ENCODE measurements at regions not wholly inside any gene's neighbourhood (a gene's known extent, or its start where the extent isn't known, plus 50 kb on each side); places are given as distances from the start of the nearest gene placed in this dataset.
"Not testable (repeated sequence)": the region's sequence is repeated elsewhere in the genome, so short reads cannot be mapped to it uniquely, and the experiment has no call there.

DNA sequence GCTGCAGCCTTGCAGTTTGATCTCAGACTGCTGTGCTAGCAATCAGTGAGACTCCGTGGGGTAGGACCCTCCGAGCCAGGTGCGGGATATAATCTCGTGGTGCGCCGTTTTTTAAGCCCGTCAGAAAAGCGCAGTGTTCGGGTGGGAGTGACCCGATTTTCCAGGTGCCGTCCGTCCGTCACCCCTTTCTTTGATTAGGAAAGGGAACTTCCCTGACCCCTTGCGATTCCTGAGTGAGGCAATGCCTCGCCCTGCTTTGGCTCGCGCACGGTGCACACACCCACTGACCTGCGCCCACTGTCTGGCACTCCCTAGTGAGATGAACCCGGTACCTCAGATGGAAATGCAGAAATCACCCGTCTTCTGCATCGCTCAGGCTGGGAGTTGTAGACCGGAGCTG lies 203.2 kb downstream of the SNCAIP start:
- in situ Hi-C loops (cut with HindIII; ENCODE audit: low pct_unique_long_range_greater_than_20kb, low sequenced_read_pairs); DNase-seq (ENCODE audit: low read depth, low spot score): not testable (repeated sequence)

DNA sequence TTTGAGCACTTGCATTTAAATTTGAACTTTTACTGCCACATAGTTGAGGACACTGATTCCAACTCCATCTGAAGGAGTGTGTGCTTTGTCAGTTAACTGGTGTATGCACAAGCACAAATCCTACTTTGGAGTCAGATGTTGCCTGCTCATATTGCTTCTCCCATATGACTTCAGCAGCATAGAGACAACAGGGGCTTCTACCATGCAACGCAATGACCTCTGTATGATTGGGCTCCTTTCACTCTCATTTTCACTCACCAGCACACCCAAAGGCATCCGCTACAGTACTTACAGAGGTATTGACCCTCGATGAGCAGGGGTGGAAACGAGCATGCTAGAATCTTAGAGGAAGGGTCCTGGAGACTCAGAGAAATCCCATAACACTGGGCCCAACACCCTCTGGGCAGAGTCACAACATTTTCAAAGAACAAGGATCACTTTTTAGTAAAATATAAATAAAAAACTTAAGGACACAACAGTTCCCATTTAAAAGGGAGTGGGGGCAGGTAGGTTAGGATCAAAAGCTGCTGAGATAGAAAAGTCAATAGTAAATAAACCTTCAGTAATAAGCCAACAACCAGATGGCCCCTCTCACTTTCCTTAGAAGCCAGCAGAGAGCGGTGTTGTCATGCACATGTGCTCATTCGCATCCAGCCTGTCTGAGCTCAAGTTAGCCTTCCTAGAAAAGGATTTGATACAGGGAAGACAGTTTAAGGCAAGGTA lies 203.8 kb downstream of the SNCAIP start:
- in situ Hi-C loops (cut with HindIII; ENCODE audit: low pct_unique_long_range_greater_than_20kb, low sequenced_read_pairs), result no loop called here

DNA sequence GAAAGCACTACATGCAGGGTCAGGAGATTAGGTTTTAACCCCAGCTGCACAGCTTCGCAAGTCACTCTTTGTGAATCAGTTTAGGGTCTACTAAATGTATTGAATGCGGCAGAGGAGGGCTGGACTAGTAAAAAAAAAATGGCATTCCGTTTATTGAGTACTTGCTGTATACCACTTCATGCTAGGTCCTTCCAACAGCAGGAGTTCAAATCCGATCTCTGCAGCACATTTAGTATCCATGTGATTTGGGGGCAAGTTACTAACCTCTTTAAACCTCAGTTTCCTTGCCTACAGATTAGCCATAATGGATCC lies 204.4 kb downstream of the SNCAIP start:
- in situ Hi-C loops (cut with HindIII; ENCODE audit: low pct_unique_long_range_greater_than_20kb, low sequenced_read_pairs), result no loop called here

More for the DNA sequence above, 203.8 kb downstream of the SNCAIP start:
- DNase-seq (ENCODE audit: low read depth, low spot score), result peak; percentile 86

DNA sequence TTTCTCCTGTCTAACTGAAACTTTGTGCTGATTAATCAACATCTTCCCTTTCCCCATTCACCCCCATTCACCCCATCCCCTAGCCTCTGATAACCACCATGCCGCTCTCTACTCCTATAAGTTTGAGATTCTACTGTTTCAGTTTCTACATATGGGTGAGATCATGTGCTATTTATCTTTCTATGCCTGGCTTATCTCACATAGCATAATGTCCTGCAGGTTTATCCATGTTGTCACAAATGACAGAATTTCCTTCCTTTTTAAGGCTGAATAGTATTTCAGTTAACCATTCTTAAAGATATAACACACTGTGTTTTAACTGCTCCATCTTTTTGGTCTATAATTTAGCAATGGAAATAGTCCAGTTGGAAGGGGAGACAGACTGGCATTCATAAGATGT lies 205.1 kb downstream of the SNCAIP start:
- no peak for DNase-seq (ENCODE audit: low read depth, low spot score)
- in situ Hi-C loops (cut with HindIII; ENCODE audit: low pct_unique_long_range_greater_than_20kb, low sequenced_read_pairs), result no loop called here

More for the DNA sequence above, 204.4 kb downstream of the SNCAIP start:
- no peak for DNase-seq (ENCODE audit: low read depth, low spot score)

DNA sequence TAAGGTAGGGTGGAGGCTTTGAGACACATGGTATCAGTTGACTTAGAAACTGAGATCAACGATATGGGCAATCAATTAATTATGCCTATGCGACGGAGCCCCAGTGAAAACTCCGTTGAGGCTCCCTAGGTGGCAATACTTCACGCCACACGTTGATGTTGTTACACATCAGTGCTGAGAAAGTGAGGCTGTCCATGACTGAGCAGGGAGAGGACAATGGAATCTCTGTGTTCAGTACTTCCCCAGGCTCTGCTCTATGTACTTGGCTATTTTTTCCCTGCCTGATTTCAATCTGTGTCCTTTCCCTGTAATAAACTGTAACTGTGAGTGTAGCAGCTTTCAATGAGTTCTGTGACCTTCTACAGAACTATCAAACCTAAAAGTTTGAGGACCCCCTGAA lies 211.7 kb downstream of the SNCAIP start:
- DNase-seq (ENCODE audit: low read depth, low spot score), result peak; percentile 61
- in situ Hi-C loops (cut with HindIII; ENCODE audit: low pct_unique_long_range_greater_than_20kb, low sequenced_read_pairs), result no loop called here

DNA sequence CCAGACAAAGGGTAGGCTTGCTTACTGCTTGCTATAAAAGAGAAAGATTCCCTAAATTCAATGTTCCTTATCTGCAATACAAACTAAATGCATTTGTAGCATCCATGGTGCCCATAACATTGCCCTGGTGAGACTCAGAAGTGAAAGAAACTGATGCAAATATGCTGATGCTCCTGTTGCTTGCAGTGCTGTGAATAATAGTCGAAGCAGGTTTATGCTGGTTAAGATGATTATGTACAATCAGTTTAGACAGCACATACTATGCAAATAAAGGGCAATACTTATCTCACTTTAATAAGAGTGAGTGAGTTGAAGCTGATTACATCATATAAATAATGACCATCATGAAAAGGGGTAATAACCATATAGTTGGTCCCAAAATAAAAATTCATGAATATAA lies 215.5 kb downstream of the SNCAIP start:
- in situ Hi-C loops (cut with HindIII; ENCODE audit: low pct_unique_long_range_greater_than_20kb, low sequenced_read_pairs), result no loop called here
- no peak for DNase-seq (ENCODE audit: low read depth, low spot score)

DNA sequence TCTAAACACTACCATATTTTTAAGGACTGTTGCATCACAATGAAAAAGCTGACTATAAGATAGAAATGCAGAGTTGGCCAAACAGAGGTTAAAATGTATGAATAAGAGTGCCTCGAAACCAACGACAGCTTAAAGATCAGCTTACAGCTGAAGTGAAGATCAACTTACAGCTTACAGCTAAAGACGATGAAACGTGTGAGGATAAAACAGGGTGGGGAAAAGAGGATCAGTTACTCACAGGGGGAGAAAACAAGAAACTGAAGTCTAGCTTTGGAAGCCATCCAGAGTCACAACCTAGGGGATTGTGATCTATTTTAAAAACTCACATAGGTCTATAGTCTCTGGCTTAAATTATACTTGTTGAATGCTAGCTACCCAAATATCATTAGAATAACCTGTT lies 220.0 kb downstream of the SNCAIP start:
- in situ Hi-C loops (cut with HindIII; ENCODE audit: low pct_unique_long_range_greater_than_20kb, low sequenced_read_pairs), result no loop called here
- DNase-seq (ENCODE audit: low read depth, low spot score), result no peak

DNA sequence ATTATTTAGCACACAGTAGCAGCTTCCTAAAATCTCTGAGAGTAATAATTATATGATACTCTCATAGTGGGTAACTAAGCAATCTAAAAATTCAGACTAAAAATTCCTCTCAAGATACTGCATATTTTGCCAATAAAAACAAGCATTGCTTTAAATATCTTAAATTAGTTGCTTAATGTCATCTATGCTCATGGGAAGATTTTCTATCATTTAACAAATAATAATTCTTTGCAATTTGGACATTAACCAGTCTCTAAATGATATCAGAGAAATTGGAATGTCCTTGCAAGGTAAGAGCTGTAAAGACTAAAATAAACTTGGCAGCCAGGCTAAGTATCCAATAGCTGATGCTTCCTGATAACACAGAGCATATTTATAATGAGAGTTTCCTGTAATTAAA lies 221.8 kb downstream of the SNCAIP start:
- no peak for DNase-seq (ENCODE audit: low read depth, low spot score)
- in situ Hi-C loops (cut with HindIII; ENCODE audit: low pct_unique_long_range_greater_than_20kb, low sequenced_read_pairs), result no loop called here

DNA sequence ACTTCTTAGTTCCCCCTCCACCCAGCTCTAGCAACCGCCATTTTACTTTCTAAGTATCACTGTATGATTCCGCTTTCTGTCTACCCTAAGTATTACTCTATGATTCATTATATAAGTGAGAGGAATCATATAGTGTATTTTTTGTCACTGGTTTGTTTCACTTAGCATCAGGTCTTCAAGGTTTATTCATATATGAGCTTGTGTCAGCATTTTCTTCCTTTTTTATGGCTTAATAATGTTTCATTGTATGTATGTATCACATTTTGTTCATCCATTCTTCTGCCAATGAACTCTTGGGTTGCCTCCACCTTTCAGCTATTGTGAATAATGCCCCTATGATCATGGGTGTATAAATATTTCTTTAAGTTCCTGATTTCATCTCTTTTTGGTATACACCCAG lies 222.8 kb downstream of the SNCAIP start:
- no peak for DNase-seq (ENCODE audit: low read depth, low spot score)
- in situ Hi-C loops (cut with HindIII; ENCODE audit: low pct_unique_long_range_greater_than_20kb, low sequenced_read_pairs), result no loop called here

DNA sequence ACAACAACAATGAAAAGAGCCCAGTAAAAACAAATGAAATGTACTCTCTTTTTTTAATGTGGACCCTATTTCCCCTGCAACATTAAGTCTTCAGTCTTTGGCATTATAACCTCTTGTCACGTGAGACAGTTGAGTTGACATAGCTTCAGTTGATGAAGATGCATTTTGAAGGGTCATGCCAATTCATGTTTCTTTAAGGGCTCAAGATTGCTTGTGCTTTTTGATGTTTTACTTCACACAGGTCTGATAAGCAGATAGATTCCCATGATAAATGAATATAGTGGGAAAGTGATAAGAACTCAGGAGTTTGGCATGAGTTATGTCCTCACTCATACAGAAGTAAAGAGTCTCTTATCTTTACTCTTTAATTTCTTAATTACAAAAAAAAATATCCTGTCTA lies 229.4 kb downstream of the SNCAIP start:
- no peak for DNase-seq (ENCODE audit: low read depth, low spot score)
- in situ Hi-C loops (cut with HindIII; ENCODE audit: low pct_unique_long_range_greater_than_20kb, low sequenced_read_pairs), result no loop called here

DNA sequence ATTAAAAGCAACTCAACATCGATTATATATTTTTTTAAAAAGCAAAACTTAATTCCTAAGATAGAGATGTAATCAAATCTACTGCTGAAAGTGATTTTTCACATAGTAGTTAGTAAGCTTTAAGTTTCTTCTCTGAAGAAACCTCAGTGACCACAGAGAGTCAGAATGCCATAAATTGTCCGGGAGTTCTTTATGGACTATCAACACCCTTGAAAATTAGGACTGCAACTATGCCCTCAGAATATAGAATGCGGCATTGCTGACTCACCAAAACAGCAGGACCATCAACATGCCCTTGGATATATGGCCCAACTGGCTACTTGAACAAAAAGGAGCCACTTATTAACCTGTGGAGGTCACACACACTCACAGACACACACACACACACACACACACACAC lies 228.9 kb upstream of the SNX2 start:
- no peak for DNase-seq (ENCODE audit: low read depth, low spot score)
- in situ Hi-C loops (cut with HindIII; ENCODE audit: low pct_unique_long_range_greater_than_20kb, low sequenced_read_pairs), result no loop called here

DNA sequence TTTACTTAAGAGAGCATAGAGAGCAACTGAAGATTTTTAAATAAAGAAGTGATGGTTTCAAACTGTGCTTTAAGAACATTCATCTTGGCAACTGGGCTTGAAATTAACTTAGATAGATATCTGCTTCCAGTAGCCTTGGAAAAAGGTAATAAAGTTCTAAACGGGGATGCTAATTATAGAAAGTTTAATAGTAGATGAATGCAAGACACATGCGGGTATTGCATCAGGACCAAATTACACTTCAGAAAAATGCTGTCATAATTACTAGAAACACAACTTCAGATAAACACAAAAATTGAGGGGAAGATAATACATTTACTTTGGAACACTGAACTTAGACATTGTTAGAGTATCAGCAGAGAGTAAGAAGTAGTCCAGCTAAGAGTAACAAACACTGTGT lies 227.7 kb upstream of the SNX2 start:
- no peak for DNase-seq (ENCODE audit: low read depth, low spot score)
- in situ Hi-C loops (cut with HindIII; ENCODE audit: low pct_unique_long_range_greater_than_20kb, low sequenced_read_pairs), result no loop called here

DNA sequence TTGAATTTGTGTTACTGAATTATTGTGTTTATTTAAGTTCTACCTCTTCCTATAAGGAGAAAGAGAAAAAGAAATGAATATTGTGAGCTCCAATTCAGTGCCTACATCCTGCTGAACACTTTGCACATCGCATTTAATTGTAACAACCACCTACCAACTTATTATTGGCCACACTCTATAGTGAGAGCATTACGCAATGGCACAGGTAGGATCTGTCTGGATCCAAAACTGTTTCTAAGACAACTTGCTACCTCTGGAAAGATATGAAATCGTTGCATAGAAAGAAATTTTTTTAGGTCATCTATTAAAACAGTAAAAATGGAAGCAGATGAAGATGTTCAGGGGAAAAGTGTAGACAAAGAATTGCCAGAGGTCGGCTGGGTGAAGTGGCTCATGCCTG lies 227.2 kb upstream of the SNX2 start:
- no peak for DNase-seq (ENCODE audit: low read depth, low spot score)
- in situ Hi-C loops (cut with HindIII; ENCODE audit: low pct_unique_long_range_greater_than_20kb, low sequenced_read_pairs), result no loop called here

DNA sequence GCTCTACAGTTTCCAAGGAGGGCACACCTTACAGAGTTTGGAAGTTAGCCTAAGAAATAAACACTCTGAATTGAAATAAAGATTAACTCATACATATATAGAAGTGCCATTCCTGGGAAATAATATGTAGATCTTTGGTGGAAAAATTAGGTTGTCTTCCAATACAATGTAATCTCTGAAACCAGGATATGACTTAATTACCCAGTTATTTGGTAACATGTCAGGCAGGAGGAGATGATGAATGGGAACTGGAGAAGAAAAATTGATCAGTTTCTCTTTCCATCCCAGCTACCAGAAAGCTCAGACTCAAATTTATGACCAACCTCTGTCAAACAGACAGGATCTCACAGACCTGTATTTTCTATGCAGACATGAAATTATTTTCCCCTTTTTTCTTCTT lies 215.2 kb upstream of the SNX2 start:
- DNase-seq (ENCODE audit: low read depth, low spot score), result no peak

DNA sequence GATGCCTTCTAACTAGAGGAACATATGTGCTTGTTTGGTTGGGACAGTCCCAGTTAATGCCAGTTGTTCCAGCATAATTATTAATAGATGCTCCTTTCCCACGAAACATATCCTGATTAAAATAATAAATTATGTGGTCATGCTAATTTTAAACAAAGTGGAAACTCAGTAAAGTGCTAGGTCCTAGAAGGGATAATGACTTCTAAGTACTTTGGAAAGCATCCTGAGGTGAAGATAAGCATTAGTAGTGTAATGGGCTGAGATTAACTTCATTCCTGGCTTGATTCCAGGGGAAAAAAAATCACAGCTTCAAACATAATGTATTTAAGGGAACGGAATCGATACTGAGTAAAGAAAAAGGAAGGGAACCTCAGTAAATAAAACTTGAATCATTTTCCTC lies 213.7 kb upstream of the SNX2 start:
- DNase-seq (ENCODE audit: low read depth, low spot score), result no peak
- in situ Hi-C loops (cut with HindIII; ENCODE audit: low pct_unique_long_range_greater_than_20kb, low sequenced_read_pairs), result no loop called here

More for the DNA sequence above, 215.2 kb upstream of the SNX2 start:
- in situ Hi-C loops (cut with HindIII; ENCODE audit: low pct_unique_long_range_greater_than_20kb, low sequenced_read_pairs), result no loop called here

DNA sequence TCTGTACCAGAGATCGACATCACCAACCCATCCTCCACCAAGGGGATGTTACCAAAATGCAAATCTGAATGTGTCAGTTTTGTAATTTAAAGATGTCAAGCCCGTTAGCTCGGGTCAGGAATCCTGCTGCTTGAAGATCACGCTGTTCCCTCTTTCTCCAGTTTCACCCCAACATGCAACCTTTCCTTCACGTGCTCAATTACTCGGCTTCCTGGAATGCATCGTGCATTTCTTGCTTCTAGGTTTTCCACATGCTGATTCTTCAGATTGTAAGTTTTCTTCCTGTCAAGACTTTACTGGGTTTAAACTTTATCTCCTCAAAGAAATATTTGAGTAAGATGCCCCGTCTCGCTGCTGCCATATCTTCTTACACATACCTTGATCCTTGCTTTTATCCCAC lies 209.5 kb upstream of the SNX2 start:
- in situ Hi-C loops (cut with HindIII; ENCODE audit: low pct_unique_long_range_greater_than_20kb, low sequenced_read_pairs), result no loop called here
- no peak for DNase-seq (ENCODE audit: low read depth, low spot score)

DNA sequence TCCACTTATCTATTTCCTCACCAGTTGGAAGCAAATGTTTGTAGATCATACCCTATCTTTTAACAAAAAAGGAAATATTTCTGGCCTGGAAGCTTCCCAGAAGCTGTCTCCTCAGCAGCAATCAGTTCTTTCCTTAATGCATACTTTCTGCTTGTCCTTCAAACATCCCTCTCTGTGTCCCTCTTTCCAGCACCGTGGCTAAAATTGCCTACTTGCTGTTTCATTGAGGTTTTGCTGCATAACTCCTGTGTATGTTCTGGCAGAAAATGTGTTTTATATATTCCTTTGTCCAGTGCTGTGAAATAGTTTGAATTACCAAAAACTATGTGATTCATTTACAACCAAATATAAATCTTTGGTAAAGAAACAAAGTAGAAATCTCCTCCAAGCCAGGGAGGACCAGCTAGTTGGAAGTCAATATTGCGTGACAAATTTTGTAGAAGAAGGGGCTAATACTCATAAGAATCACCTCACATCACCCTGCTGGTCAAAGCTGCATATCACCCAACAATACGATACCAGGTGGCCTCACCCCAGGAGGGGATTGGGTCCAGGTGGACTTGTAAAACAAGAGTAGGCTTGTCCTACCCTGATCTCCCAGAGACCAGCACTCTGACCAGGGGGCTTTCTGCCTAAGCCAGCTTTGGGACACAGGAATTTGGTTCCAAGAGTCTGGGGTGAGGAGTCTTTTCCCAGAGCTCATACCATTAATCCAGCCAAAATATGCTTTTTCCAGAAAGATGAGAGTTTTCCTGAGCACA lies 198.4 kb upstream of the SNX2 start:
- DNase-seq (ENCODE audit: low read depth, low spot score), result no peak
- in situ Hi-C loops (cut with HindIII; ENCODE audit: low pct_unique_long_range_greater_than_20kb, low sequenced_read_pairs), result no loop called here

DNA sequence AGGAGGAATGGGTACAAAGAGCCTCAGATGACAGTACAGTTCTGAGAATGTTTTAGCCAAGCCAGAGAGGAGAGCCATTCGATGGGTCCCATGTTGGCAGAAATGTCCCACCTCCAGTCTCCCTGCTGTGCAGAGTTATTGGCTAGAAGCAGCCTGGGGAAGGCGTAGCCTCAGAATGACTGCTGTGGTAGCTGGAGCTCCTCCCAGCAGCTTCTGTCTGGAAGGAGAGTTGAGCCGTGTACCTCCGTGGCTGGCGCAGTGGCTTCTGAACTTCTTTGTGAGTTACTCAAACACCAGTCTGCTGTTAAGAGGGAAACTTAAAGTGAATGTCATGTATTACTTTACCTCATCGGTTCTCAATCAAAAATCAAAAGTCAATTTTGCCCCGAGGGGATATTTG lies 193.3 kb upstream of the SNX2 start:
- peak; percentile 15 for DNase-seq (ENCODE audit: low read depth, low spot score)
- in situ Hi-C loops (cut with HindIII; ENCODE audit: low pct_unique_long_range_greater_than_20kb, low sequenced_read_pairs), result no loop called here

All from SK-MEL-5 (cell line).